Neuronal stem cell (in vitro differentiated cells): ENCODE measurements at regions not wholly inside any gene's neighbourhood (a gene's known extent, or its start where the extent isn't known, plus 50 kb on each side); places are given as distances from the start of the nearest gene placed in this dataset.

Source experiments
- DNase-seq: peaks from one replicate; pipeline ENCODE4 v3.0.0-alpha.2; 2013; ENCODE audit warnings: low spot score
- H2AFZ ChIP-seq: one replicate; pipeline ENCODE4 v1.6.1; 2013; ENCODE audit warnings: mild to moderate bottlenecking, low read length, inconsistent platforms
- H2AK5ac ChIP-seq: 2 replicates; pipeline ENCODE4 v1.6.1; 2013; ENCODE audit warnings: low read depth, mild to moderate bottlenecking, inconsistent platforms, low read length, moderate library complexity, mixed read lengths
- H2BK120ac ChIP-seq: 2 replicates; pipeline ENCODE4 v1.6.1; 2013; ENCODE audit warnings: low read depth, mild to moderate bottlenecking, inconsistent platforms, low read length, moderate library complexity, mixed read lengths
- H2BK12ac ChIP-seq: one replicate; pipeline ENCODE4 v1.6.1; 2013; ENCODE audit warnings: low read length, inconsistent platforms
- H2BK15ac ChIP-seq: 2 replicates; pipeline ENCODE4 v1.6.1; 2013; ENCODE audit warnings: mild to moderate bottlenecking, low read length, inconsistent platforms, mixed read lengths
- H2BK5ac ChIP-seq: one replicate; pipeline ENCODE4 v1.6.1; 2013; ENCODE audit warnings: inconsistent platforms, mild to moderate bottlenecking, low read length, moderate library complexity
- H3K14ac ChIP-seq: one replicate; pipeline ENCODE4 v1.6.1; 2013; ENCODE audit warnings: low read length, inconsistent platforms
- H3K18ac ChIP-seq: 2 replicates; pipeline ENCODE4 v1.6.1; 2013; ENCODE audit warnings: low read length, inconsistent platforms
- H3K23ac ChIP-seq: 2 replicates; pipeline ENCODE4 v1.6.1; 2013; ENCODE audit warnings: low read depth, mild to moderate bottlenecking, mixed read lengths, low read length, inconsistent platforms; ENCODE audit not compliant: poor library complexity
- H3K27ac ChIP-seq: replicated peaks from 3 replicates; pipeline ENCODE4 v1.5.1; 2013; ENCODE audit warnings: low read length, inconsistent platforms
- H3K27me3 ChIP-seq, 3 experiments: 2 replicates each; pipeline ENCODE4 v1.6.1; 2013; ENCODE audit warnings: low read length in 3 of 3, mild to moderate bottlenecking in 2 of 3, inconsistent platforms in 1 of 3, low read depth in 1 of 3, mixed read lengths in 1 of 3, moderate library complexity in 1 of 3; ENCODE audit not compliant: control insufficient read depth in 3 of 3, insufficient read depth in 3 of 3
- H3K36me3 ChIP-seq, 2 donors: replicated peaks in 1 of 2; 2 replicates each; pipeline ENCODE4 v1.6.1; 2013; ENCODE audit warnings: low read length in 2 of 2; ENCODE audit not compliant: control insufficient read depth in 2 of 2, insufficient read depth in 2 of 2
- H3K4ac ChIP-seq: 2 replicates; pipeline ENCODE4 v1.6.1; 2013; ENCODE audit warnings: inconsistent platforms, mild to moderate bottlenecking, low read length, moderate library complexity
- H3K4me1 ChIP-seq, 2 donors: 1 replicate in 1 of 2; 2 replicates in 1 of 2; pipeline ENCODE4 v1.6.1; 2013; ENCODE audit warnings: low read length in 2 of 2, low read depth in 1 of 2; ENCODE audit not compliant: control insufficient read depth in 2 of 2, insufficient read depth in 1 of 2
- H3K4me2 ChIP-seq: one replicate; pipeline ENCODE4 v1.6.1; 2013; ENCODE audit warnings: mild to moderate bottlenecking, low read length, inconsistent platforms; ENCODE audit not compliant: insufficient read depth, poor library complexity, severe bottlenecking
- H3K4me3 ChIP-seq, 2 donors: 2 replicates each; pipeline ENCODE4 v1.5.1; 2013; ENCODE audit warnings: low read length in 2 of 2, mild to moderate bottlenecking in 2 of 2, inconsistent platforms in 1 of 2, moderate library complexity in 1 of 2
- H3K79me1 ChIP-seq: one replicate; pipeline ENCODE4 v1.6.1; 2013; ENCODE audit warnings: low read depth, mild to moderate bottlenecking, inconsistent platforms, low read length, moderate library complexity
- H3K9ac ChIP-seq: one replicate; pipeline ENCODE4 v1.6.1; 2013; ENCODE audit warnings: mild to moderate bottlenecking, low read depth, low read length, inconsistent platforms; ENCODE audit not compliant: poor library complexity
- H3K9me3 ChIP-seq, 2 donors: replicated peaks in 1 of 2; 2 replicates each; pipeline versions ENCODE3 to v1.6.1; 2013; ENCODE audit warnings: low read length in 2 of 2, mild to moderate bottlenecking in 2 of 2, inconsistent platforms in 1 of 2, low read depth in 1 of 2, mixed read lengths in 1 of 2, moderate library complexity in 1 of 2; ENCODE audit not compliant: control insufficient read depth in 2 of 2, insufficient read depth in 1 of 2
- H4K8ac ChIP-seq: one replicate; pipeline ENCODE4 v1.6.1; 2013; ENCODE audit warnings: low read depth, mild to moderate bottlenecking, inconsistent platforms, low read length, moderate library complexity
- H4K91ac ChIP-seq: one replicate; pipeline ENCODE4 v1.6.1; 2013; ENCODE audit warnings: low read length, low read depth, mild to moderate bottlenecking, inconsistent platforms; ENCODE audit not compliant: poor library complexity
- WGBS, 2 donors: extraction: QIAGEN DNeasy Blood & Tissue Kit; methylation state at CpG; one replicate each; pipeline ENCODE4 v1.1.7; 2013; ENCODE audit warnings: missing lambda C conversion rate in 2 of 2, mixed read lengths in 1 of 2; ENCODE audit not compliant: insufficient read length in 2 of 2, insufficient replicate concordance in 1 of 2; ENCODE audit errors: extremely low coverage in 2 of 2; 5-methylcytosine and 5-hydroxymethylcytosine counted together

- peak overlapping the region; percentile 73 for H2AFZ ChIP-seq
- H2AK5ac ChIP-seq: no peak overlapping the region
- no peak overlapping the region for H2BK5ac ChIP-seq
- no peak overlapping the region for H2BK120ac ChIP-seq
- H3K4me1 ChIP-seq: peaks cover 10 to 31% of the 10 kb centered on the region in 2 donors
- H3K9ac ChIP-seq: no peak overlapping the region
- WGBS, 2 donors: no CpG with 5 or more reads among the region's 12 CpGs
- no peak overlapping the region for H3K18ac ChIP-seq
- no peak for DNase-seq
- no peaks in the 10 kb centered on the region for H3K9me3 ChIP-seq
- H3K79me1 ChIP-seq: no peaks in the 10 kb centered on the region
- no peak overlapping the region for H3K23ac ChIP-seq
- H2BK15ac ChIP-seq: no peak overlapping the region
- H3K36me3 ChIP-seq: no peaks in the 10 kb centered on the region
- H3K4me3 ChIP-seq: no peak overlapping the region
- H3K14ac ChIP-seq: no peak overlapping the region
- no peak overlapping the region for H3K4me2 ChIP-seq
- no peak overlapping the region for H3K27ac ChIP-seq
- H4K91ac ChIP-seq: no peak overlapping the region
- no peak overlapping the region for H3K4ac ChIP-seq
- no peaks in the 10 kb centered on the region for H3K27me3 ChIP-seq
- no peak overlapping the region for H2BK12ac ChIP-seq
- no peak overlapping the region for H4K8ac ChIP-seq
Observed at GRCh38 chr10:105844676-105845570, 1203.8 kb downstream of the SORCS3 start.

DNA sequence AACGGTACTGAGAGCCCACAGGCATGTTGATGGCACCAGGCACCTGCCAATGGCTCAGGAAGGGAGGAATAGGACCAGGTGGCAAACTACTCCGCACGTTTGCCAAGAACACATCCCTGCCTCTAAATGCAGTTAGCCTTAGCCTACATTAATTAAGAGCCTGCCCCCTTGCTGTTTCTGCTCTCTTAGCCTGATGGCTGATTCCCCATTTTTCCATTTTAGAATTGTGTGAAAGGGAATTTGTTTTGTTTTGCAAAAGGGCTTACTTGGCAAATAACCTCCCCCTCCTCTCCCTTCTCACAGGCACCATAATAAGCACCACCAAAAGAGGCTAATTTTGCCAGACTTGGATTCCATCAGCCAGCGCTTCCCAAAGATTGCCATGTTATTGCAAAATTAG is 1203.2 kb downstream of the SORCS3 start:
- Histone ChIP-seq H2AK5ac (no peak overlapping the region), H3K27me3 (no peaks in the 10 kb centered on the region), H2BK15ac (no peak overlapping the region), H2BK5ac (no peak overlapping the region), H3K23ac (no peak overlapping the region), H3K27ac (peak overlapping the region; percentile 22), H3K79me1 (no peaks in the 10 kb centered on the region), H3K14ac (no peak overlapping the region), H3K36me3 (no peaks in the 10 kb centered on the region), H2BK120ac (no peak overlapping the region), H4K91ac (no peak overlapping the region), H2BK12ac (no peak overlapping the region), H3K4me1 (peaks cover 10 to 32% of the 10 kb centered on the region in 2 donors), H3K4me2 (no peak overlapping the region), H2AFZ (peak overlapping the region; percentile 73), H4K8ac (no peak overlapping the region), H3K4me3 (no peak overlapping the region), H3K18ac (no peak overlapping the region), H3K9me3 (no peaks in the 10 kb centered on the region), H3K9ac (no peak overlapping the region), H3K4ac (no peak overlapping the region)
- DNase-seq: no peak
- WGBS, 2 donors: no CpG with 5 or more reads among the region's 4 CpGs

- H4K8ac ChIP-seq: no peak overlapping the region
- no peak overlapping the region for H3K4me3 ChIP-seq
- peak overlapping the region; percentile 73 for H2AFZ ChIP-seq
- no peak overlapping the region for H2BK15ac ChIP-seq
- H3K9me3 ChIP-seq: no peaks in the 10 kb centered on the region
- H3K4me2 ChIP-seq: no peak overlapping the region
- no peak overlapping the region for H3K4ac ChIP-seq
- no peak overlapping the region for H3K27ac ChIP-seq
- no peak overlapping the region for H3K23ac ChIP-seq
- H3K36me3 ChIP-seq: no peaks in the 10 kb centered on the region
- no peak overlapping the region for H3K14ac ChIP-seq
- peaks cover 10 to 36% of the 10 kb centered on the region in 2 donors for H3K4me1 ChIP-seq
- WGBS, 2 donors: no CpG with 5 or more reads among the region's 3 CpGs
- H3K18ac ChIP-seq: no peak overlapping the region
- no peak overlapping the region for H2BK5ac ChIP-seq
- DNase-seq: no peak
- no peaks in the 10 kb centered on the region for H3K79me1 ChIP-seq
- H4K91ac ChIP-seq: no peak overlapping the region
- H2BK120ac ChIP-seq: no peak overlapping the region
- no peak overlapping the region for H2AK5ac ChIP-seq
- no peak overlapping the region for H2BK12ac ChIP-seq
- no peak overlapping the region for H3K9ac ChIP-seq
- no peaks in the 10 kb centered on the region for H3K27me3 ChIP-seq
Observed at GRCh38 chr10:105843786-105844185, 1202.7 kb downstream of the SORCS3 start.

GRCh38 chr10:105840288-105840770 is 1199.2 kb downstream of the SORCS3 start:
- no CpG with 5 or more reads among the region's 6 CpGs for WGBS, 2 donors
- Histone ChIP-seq H3K4me3 (no peak overlapping the region), H3K79me1 (no peaks in the 10 kb centered on the region), H3K9ac (no peak overlapping the region), H2BK15ac (no peak overlapping the region), H2BK12ac (no peak overlapping the region), H3K36me3 (no peaks in the 10 kb centered on the region), H2AK5ac (no peak overlapping the region), H3K4ac (no peak overlapping the region), H4K8ac (no peak overlapping the region), H3K27me3 (no peaks in the 10 kb centered on the region), H2BK5ac (no peak overlapping the region), H3K23ac (no peak overlapping the region), H3K9me3 (no peaks in the 10 kb centered on the region), H3K18ac (no peak overlapping the region), H3K4me2 (no peak overlapping the region), H2BK120ac (no peak overlapping the region), H4K91ac (no peak overlapping the region), H3K4me1 (peaks cover 11 to 46% of the 10 kb centered on the region in 2 donors), H3K27ac (no peak overlapping the region), H2AFZ (peak overlapping the region; percentile 76), H3K14ac (no peak overlapping the region)
- no peak for DNase-seq
